ENCODE measurements at regions not wholly inside any gene's neighbourhood (a gene's known extent, or its start where the extent isn't known, plus 50 kb on each side); places are given as distances from the start of the nearest gene placed in this dataset.

- no peak for TF ChIP-seq TAF7 (optimal IDR thresholded peaks at IDR 0.05; ENCODE audit: borderline replicate concordance, low read depth, low read length)
- no peak for TF ChIP-seq SIN3A (conservative IDR thresholded peaks at IDR 0.05 in 1 of 2, IDR thresholded peaks at IDR 0.05 in 1 of 2; ENCODE audit: low read depth in 1 of 2, low read length in 2 of 2)
- no peak for TF ChIP-seq CHD2 (IDR thresholded peaks at IDR 0.05; ENCODE audit: low read length)
- TF ChIP-seq TEAD4 (IDR thresholded peaks at IDR 0.05; ENCODE audit: low read depth, low read length): no peak
- no peak for TF ChIP-seq CBX8 (IDR thresholded peaks at IDR 0.05; ENCODE audit: borderline replicate concordance, low read depth, low read length)
- no peak for TF ChIP-seq BACH1 (IDR thresholded peaks at IDR 0.05; ENCODE audit: low read length)
- TF ChIP-seq SUZ12 (IDR thresholded peaks at IDR 0.05; ENCODE audit: low read length): no peak
- no peak for TF ChIP-seq GABPA (IDR thresholded peaks at IDR 0.05; ENCODE audit: borderline replicate concordance, insufficient read depth, low read length)
These were observed 116.1 kb downstream of the CYP26B1 start (continued) for GRCh38 chr2:72031346-72032110.
